NCI-H510A (cell line): ENCODE measurements at regions not wholly inside any gene's neighbourhood (a gene's known extent, or its start where the extent isn't known, plus 50 kb on each side); places are given as distances from the start of the nearest gene placed in this dataset.

Experiments
- DNase-seq: peaks from one replicate; lab custom pipeline; 2025; lab: John Stamatoyannopoulos, UW

DNA sequence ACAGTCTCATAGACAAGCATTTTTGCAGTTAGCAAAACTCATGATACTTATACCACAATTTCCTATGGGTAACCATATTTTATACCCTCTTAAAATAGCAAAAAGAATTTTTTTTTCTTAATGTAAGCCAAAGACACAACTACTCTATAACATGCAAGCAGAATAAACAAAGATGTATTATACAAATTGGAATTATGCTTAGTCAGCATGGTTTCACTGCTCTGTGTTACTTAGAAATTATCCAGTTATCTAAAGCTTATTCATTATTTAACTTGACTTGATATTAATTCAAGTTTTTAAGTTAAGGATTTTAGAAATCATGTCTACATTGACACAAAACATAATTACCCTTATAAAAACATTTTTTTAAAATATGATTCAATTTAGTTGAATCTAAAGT is 449.8 kb upstream of the CDH2 start:
- no peak for DNase-seq

DNA sequence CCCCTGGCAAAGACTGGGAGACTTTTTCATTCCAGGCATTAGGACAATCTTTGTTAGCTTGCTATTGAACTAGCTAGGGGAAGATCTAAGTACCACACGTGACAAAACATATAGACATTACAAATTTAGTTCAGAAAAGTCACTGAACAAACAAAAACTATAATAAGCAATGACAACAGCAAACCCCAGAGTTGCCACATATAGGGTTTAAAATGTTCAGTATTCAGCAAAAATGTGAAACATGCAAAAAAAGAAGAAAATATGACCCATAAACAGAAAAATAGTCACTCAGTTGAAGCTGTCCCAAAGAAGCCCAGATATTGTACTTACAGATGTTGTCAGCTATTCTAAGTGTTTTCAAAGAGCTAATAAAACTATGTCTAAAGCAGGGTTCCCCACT is 431.1 kb upstream of the CDH2 start:
- DNase-seq = no peak

DNA sequence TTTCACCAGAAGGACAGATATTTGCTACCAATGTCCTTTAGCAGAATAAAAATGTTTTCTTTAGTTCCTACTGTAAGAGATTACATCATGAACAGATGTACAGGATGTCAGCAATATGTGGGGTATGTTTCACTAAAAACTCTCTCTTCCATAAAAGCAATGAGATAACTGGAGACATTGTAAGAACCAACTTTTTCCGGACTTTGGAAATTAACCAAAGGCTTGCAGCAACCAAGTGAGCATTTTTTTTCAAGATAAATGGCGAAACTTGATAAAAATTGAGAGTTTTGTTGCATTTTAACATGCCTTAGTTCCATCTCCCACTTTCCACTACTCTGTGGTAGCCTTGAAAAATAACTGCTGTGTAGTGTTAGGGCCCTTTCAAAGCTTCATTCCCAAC is 429.8 kb upstream of the CDH2 start:
- no peak for DNase-seq

DNA sequence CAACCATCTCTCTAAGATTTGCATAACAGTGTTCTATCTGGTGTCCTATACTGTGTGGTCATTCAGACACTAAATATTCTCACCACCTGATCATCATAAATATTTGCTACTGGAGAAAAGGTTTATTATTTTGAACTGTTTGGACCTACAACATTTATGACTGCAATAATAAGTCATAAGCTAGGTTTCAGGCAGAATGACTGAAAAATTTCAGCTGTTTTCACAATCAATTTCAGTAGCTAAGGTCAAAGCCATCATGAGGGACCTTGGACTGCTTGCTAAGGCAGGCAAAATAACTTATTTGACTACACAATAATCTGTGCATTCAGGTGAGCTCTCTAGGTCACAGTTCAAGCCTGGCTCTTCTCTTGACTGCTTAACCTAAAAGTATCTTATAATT is 425.5 kb upstream of the CDH2 start:
- DNase-seq = no peak

DNA sequence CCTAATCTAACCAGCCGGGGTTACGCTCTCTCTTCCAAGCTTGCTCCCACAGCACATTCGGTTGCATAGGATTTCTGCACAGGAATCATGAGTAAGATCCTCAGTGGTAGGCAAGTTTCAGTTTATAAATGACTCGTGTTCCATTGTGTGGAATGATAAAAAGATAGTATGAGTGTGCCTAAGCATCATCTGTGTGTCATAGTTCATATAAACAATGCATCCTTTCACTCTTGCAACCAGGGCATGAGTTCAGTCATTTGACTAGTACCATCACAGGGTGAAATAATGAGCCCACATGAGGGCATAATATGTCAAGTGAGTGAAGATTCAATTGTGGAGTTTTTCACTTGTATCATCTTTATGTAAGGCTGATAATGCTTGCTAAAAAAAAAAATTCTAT is 417.1 kb upstream of the CDH2 start:
- no peak for DNase-seq

DNA sequence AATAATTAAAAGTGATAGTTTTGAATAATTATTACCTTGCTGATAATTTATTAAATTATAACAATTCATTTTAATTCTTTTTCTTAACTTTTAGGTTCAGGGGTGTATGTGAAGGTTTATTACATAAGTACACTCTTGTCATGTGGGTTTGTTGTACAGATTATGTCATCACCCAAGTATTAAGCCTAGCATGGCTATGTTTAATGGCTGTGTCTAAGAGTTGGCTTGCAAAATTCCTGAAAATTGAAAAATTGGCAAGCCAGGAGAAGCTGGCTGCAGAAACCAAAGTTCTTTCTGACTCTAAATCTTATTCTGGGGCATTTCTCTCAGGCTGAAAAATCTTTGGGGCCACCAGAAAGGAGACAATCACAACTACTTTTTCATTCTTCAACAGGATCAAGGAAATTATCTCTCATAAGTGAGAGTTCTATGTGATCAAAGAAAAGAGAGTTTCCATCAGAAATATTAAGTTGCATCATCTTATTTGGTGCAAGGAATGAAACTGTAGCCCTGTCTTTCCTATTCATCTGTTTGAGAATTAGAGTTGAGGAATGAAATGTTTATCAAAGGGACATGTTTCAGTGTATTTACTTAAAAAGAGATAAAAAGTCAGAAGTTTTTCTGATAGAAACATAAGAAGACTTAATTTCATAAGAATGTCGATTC is 412.1 kb upstream of the CDH2 start:
- DNase-seq = no peak

DNA sequence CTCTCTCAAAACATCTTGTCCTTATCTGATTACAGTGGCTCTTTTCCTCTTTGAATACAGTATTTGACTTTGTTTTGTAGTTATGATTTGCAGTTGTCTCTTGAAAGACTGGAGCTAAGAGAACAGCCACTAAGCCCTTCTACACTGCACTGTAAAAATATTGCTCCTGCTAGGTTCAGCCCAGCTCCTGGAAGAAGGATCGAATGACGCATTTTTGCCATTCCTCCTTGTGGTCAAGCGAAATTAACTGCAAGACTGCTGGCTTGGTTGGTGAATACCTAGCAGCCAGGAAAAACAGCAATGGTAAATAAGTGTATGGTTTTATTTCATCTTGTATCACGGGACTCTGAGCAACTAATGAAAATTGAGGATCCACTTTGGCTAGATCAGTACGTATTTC is 407.8 kb upstream of the CDH2 start:
- no peak for DNase-seq

DNA sequence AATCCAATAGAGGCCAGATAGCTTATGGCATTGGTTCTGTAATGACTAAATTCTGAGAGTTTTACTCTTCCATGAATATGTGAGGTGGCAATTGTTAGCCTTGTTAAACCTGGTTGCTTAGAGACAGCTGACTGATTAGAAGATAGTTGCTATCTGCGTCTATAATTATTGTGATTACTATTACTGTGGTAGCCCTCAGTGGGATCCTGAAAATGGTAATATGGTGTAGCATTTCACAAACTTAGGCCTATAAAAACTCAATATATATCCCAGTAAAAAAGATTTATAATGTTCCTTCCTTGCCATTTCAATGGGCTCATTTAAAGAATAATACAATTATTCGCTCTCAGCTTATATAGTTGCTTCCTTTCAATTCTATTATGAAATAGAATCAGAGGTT is 405.8 kb upstream of the CDH2 start:
- no peak for DNase-seq

DNA sequence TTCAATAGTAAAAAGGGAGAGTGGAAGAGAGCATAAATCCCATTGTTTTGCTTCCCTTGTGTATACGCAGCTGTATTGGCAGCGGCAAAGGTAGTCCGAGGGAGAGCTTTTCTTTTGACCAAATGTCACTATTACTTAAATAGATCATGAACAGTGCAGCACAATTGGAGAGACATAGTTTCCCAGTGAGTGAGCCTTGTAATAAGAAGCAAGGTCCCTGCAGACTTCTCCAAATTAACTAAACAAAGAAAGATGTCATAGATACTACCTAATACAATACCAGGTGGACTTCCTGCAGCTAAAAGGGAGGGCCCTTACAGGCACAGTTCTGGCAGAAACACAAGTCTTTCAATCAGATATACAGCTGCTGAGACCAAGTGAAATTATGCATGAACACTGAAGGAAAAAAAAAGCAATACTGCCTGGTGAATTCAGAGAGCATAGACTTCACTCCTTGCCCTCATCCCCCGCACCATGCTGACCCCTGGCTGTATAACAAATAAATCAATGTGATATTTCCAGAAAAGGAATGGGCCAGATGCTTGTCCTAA is 404.7 kb upstream of the CDH2 start:
- DNase-seq = no peak

DNA sequence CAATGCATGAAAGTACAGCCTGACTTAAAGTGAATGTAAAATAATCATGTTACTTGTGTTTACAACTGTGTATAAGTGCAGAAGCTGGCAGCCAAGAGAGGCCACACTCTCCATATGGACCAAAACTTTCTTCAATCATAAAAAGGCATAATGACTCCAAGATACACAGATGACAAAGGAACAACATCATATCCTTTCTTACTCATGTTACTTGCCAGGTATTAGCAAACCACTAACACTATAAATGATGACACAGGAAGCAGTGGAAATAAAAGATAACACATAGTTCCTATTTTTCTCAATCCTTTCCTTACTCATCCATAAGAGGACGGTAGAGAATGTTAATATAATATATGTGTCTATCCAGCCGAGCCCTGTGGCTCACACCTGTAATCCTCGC is 400.0 kb upstream of the CDH2 start:
- no peak for DNase-seq

DNA sequence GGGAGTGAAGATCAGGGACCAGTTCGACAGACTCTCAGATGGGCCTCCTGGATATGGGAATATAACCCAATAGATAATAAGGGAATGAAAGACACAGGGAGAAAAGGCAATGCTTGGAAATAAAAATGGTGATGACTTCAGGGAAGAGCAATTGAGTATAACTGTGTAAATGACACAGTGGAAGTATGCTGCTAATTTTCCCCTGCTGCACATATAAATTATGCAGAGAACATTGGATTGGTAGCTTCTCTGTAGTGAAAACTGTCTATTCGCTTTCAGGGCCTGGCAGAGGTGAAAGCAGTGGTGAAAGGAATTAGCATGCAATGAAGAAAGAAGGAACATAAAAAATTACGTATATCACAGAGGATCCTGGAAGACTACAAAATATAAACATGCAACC is 398.2 kb upstream of the CDH2 start:
- DNase-seq = no peak

DNA sequence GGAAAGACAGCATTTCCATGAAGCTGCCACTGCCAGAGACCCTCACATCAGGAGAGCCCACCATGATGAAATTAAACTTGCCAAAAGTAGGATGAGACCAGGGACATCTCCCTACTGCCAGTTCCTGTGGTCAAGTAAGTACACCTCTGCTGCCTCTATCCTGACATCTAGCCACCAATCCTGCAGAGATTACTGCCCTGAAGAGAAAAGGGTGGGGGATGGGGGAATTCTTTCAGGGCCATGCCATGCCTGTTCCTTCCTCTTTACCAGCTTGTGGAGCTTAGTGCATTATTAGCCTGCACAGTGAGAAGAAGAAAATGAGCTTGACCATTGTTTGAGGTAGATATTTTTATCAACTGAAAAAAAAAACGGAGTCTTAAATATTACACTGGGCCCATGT is 397.2 kb upstream of the CDH2 start:
- DNase-seq = no peak

DNA sequence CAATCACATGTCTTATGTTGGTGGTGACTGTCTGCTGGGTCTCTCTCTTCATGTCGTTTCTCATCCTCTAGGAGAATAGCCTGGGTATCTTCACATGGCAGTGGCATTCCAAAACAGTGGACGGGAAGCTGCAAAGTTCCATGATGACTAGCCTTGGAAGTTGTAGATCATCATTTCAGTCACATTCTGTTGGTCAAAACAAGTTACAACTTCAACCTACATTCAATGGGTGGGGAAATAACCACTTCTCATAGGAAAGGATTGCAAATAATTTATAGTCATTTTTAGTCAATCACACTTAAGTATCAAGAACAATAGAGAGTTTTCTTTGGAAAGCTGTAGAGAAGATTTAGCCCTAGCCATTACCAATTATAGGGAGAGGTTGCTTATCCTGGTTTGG is 395.0 kb upstream of the CDH2 start:
- no peak for DNase-seq

DNA sequence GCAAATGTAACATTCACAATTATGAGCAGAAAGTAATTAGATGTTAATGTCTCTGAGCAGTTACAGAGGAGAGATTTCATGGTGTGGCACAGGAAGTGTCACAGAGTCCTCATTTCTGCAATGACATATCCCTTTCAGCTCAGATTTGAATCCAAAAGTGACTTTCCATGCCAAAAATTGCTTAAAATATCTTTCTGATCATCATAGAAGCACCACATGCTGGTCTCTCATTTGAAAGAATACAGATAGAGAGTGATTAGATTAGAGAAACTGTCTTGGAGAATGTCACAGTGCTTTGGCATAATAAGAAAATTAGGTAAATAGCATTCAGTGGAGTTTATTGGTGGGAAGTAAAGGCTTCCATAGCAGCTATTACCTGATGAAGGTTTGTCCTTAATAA is 383.4 kb upstream of the CDH2 start:
- no peak for DNase-seq

DNA sequence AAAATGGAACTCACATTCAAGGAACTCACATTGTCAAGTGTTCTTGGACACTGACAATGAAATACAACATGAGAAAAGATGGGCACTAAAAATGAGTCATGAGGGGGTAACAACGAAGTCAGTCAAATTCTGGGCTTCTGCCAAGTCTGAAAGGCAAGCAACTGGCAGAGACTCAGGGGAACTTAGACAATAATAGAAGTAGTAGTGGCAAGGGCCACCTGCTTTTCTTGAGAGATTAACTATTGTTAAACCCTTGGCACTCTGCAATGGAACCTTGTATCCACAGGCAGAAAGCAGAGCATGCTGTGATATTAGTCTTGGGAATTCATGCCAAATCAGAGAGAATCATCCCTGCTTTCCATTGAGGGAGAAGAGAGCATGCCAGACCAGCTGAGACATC is 382.6 kb upstream of the CDH2 start:
- no peak for DNase-seq

DNA sequence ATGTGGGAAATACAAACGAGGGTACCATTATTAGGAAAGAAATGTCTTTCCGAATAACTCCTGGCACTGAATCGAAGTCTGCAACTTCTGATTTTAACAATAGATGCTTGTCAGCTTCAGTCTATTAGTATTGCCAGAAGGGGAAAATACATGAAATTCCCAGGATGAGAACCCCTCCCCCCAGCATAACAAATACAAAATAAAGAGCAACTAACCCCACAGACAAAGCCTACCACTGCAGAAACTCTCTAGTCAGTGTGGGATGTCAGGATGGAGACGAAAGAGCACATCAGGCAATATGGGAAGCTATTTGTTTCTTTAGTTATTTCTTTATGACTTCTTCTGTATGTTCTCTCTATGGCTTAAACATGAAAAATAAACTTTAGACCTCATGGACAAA is 365.0 kb upstream of the CDH2 start:
- no peak for DNase-seq

DNA sequence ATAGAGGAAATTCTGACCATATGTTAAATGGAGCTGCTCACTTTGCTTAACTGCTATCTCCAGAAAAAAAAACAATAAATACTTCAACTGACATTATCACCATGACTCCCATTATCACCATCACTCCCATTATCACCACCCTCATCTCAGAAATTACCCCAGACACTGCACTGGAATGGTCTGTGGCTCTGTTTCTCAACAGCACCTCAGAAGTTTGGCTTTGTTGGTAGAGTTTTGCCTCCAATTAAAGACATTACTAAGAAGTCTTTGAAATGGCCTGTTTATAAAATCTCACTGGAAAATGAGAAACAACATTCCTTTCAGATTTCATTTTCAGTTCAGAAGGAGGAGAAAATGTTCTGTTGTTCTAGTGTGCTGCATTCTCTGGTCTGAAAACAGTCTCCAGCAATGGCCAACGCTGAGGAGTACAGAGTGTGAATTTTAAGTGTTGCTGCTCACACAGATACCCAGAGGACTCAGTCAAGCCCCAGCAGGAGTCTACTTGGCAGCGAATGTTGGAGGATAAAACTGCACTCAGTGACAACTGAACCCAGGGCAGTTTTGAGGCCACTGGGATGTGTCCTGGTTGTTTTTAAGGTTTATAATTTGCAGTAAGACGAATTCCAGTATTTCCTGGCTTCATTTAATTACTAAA is 364.5 kb upstream of the CDH2 start:
- DNase-seq = no peak

DNA sequence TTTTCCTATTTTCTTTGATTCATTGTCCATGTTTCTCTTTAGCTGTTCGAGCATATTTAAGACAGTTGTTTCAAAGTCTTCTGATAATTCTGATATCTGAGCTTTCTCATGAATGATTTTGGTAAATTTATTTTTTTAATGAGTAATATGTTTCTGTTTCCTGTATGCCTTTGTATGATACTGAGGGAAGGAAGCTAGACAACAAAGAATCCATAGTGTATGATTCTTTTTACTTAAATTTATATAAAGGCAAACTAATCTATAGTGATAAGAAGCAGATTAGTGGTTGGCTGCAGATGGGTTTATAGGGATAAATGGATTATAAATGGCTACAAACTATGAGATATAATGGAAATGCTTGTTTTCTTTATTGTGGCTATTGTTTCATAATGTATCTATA is 352.7 kb upstream of the CDH2 start:
- no peak for DNase-seq

DNA sequence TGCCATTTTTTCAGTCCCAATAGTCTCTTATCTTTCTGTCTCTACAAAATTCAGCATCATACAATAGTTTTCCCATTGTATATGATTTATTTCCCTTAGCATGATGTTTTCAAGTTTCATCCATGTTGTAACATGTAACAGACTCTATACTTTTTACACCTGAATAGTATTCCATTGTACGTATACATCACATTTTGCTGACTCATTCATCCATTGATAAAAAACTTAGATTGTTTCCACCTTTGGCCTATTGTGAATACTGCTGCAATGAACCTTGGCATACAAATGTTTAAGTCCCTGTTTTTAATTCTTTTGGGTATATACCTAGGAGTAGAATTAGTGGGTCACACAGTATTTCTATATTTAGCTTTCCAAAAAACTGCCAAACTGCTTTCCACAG is 349.3 kb upstream of the CDH2 start:
- DNase-seq = no peak

DNA sequence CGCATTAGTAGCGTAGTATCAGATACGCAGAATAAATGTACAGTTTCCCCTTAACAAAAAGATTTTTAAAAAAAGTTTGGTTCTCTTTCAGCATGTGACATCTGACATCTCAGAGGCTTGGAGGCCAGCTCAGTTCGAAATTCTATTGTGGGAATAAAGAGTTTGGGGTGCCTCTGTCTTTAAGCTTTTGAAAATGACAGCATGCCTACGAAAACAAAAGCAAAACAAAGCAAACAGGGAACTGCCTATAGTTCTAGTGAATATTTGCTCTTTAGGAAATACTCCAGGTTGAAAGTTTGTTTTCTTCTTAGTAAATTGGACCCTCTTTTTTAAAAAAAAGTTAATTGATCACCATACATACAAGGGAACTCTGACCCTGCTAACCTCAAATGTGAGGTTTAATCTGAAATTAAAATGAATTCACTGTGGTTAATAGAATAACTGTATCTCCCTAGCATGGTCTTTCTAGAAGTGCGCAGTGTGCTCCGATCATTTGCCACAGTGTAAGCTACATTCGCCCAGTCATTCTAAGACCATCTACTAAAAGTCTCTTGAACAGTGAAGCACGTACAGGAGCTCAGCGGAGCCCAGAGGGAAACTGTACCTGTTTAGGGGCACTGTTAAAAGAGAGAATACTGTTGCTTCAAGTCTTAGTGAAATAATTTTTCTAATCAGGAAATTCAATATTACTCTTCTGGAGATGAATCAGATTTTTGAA is 347.0 kb upstream of the CDH2 start:
- DNase-seq = no peak

DNA sequence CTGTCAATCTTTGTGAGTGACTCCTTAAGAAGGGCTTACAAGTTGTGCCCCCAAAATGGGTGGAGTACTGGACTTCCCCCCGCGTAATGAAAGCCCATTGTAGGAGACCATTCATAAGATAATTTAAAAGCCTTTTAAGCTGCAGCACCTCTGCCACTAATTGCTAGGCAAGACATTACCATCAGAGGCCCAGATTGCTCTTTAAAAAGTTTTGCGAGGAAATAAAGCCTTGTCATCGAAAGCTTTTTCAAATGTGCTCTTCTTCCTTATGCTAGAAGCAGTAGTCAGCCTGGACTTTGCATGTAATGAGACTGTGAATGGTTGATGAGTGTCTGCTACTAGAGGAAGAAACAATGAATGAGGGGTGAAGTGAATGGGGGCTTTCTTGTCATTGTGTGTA is 345.3 kb upstream of the CDH2 start:
- DNase-seq = no peak

DNA sequence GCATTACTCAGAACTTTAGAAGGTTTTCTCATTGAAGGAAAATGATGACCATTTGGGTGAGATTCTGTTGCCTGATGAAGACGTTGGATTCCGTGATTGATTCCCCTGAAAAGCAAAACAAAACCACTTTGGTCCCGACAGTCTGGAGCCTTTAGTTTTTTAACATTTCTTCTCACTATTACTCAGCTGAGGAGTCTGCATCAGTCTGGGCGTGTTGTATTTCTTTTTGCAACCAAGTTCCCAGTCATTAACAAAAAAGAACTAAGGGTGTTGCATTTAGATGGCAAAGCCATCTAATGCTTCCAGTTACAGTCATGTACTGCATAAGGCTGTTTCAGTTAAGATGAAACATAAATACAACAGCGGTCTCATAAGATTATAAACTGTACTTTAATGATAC is 343.1 kb upstream of the CDH2 start:
- DNase-seq = no peak

DNA sequence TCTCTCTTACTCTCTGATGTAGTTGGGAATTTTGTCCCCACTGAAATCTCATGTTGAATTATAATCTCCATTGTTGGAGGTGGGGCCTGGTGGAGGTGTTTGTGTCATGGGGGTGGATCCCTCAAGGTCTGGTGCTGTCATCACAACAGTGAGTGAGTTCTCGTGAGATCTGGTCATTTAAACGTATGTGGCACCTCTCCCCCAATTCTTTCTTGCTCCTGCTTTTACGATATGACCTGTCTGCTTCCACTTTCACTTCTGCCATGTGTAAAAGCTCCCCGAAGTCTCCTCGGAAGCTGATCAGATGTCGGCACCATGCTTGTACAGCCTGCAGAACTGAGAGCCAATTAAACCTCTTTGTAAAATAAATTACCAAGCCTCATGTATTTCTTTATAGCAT is 337.8 kb upstream of the CDH2 start:
- DNase-seq = no peak
